Ecto neural progenitor cell (in vitro differentiated cells): ENCODE measurements at regions not wholly inside any gene's neighbourhood (a gene's known extent, or its start where the extent isn't known, plus 50 kb on each side); places are given as distances from the start of the nearest gene placed in this dataset.

Experiments
- DNase-seq: peaks from one replicate; pipeline ENCODE4 v3.0.0-alpha.2; 2018; ENCODE audit warnings: low spot score

GRCh38 chr18:22848615-22849014 is 84.5 kb upstream of the RBBP8 start:
- no peak for DNase-seq

GRCh38 chr18:22856870-22857269 is 76.3 kb upstream of the RBBP8 start:
- no peak for DNase-seq

DNA sequence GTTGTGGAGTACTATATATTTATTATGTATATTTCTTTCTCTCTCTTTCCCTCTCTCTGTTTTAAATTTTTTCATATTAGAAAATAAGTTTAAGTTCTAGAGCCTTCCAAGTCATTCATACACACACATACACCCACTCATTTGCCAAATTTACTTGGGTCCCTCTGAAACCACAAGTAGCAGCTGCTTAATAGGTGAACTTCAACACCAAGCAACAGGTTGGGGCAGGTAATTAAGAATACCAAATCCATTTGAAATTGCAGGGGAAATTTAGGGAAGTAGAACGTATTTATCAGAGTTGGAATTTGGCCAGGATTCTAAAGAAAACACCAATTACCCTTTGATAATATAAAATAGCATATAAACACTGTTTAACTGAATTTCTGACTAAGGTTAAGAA is 75.0 kb upstream of the RBBP8 start:
- DNase-seq, result no peak

DNA sequence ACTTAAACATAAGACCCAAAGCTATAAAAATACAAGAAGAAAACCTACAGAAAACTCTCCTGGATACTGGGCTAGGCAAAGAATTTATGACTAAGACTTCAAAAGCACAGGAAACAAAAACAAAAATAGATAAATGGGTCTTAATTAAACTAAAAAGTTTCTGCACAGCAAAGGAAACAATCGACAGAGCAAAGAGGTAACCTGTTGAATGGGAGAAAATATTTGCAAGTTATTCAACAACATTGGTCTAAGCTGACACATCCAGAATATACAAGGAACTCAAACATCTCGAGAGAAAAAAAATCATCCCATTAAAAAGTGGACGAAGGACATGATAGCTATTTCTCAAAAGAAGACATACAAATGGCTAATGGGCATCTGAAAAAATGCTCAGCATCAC is 72.3 kb upstream of the RBBP8 start:
- DNase-seq, result no peak

DNA sequence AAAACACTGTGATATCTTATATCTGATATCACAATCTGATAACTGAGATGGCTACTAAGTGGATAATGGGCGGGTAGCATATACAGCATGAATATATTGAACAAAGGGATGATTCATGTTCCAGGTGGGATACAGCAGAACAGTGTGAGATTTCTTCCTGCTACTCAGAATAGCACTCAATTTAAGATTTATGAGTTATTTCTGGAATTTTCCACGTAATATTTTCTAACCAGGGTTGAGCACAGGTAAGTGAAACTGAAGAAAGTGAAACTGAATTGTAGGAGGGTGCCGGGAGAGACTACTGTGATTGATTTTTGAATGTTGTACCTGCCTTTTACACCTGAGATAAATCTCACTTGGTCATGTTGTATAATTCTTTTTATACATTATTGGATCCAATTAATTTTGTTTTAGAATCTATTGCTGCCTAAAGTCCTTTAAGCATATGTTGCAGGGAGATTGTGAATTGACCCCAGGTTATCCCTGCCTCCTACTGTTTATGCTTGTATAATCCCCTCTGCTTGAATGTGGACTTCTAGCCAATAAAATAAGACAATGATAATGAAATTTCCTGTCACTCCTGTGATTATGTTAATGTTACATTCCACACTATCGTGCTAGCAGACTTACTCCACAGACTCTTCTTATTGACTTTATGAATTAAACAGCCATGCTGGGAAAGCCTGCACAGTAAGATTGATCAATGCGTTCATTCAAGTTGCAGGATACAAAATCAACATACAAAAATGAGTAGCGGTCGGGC is 67.6 kb upstream of the RBBP8 start:
- DNase-seq, result no peak

DNA sequence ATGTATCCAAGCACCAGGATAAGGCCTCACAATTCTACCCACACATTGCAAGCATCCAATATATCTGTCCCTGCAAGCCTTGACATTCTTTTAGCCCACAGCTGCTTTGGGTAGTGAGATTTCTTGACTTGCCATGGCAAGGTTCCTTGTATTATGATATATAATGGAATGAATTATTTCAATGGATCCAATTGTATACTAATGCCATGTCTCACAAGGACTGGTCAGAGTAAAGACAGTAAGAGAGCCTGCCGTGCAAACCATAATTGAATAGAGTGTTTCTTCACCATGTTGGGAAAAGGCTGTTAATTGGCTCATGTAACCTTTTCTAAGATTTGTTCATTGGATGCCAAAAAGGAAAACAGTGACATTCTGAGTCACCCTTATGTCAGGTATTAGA is 64.3 kb upstream of the RBBP8 start:
- no peak for DNase-seq

- DNase-seq, result no peak
Measured at GRCh38 chr18:22871809-22872525, 61.2 kb upstream of the RBBP8 start.

GRCh38 chr18:22872900-22873537 is 60.1 kb upstream of the RBBP8 start:
- DNase-seq, result no peak

GRCh38 chr18:22879293-22879692 is 53.8 kb upstream of the RBBP8 start:
- DNase-seq, result no peak

DNA sequence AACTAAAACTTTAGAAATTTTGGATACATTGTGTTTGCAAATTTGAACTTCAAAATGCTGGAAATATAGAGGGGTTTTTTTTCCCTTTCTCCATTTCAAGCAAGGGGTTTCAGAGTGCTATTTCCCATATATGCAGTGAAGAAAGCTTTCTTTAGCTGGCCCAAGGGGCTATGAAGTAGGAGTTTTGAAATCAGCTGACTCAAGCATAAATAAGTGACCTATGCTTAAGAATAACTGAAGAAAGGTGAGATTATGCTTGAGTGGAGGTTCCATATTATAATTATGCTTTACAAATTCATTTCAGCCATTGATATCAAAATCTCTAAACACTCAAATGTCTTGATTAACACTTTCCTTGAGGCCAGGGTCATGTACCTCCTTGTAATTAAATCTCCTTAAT is 51.0 kb upstream of the RBBP8 start:
- no peak for DNase-seq

DNA sequence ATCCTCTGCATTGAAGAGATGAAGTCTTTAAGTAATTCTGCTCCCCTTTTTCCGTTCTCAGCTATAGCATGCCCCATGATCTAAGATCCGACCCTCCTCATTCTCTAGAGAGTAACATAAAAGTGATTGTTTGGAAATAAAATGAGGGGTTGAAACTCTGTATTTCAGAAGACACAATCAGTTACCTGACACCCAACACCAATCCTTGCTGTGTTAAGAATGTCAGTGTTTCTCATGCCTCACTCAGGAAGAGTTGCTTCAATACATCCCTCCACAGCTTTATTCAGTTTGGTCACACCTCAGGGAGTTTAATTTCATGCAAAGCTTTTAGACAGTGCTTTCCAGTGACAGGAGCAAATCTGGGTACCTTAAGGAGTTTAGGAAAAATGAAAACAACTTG is 49.9 kb upstream of the RBBP8 start:
- no peak for DNase-seq
